HG03432 (cell line): ENCODE measurements at regions not wholly inside any gene's neighbourhood (a gene's known extent, or its start where the extent isn't known, plus 50 kb on each side); places are given as distances from the start of the nearest gene placed in this dataset.

ENCODE experiments used
- ATAC-seq: cut with Tn5 transposase; IDR thresholded peaks from one replicate; pipeline ENCODE4 v1.9.1; 2021; ENCODE audit warnings: mild to moderate bottlenecking, moderate library complexity; ENCODE audit not compliant: unreplicated experiment

GRCh38 chr6:40726853-40727252, 139.7 kb upstream of the LRFN2 start:
- ATAC-seq = no peak

- ATAC-seq = no peak
Observed at GRCh38 chr6:40725390-40725789, 138.2 kb upstream of the LRFN2 start.

- no peak for ATAC-seq
Observed at GRCh38 chr6:40724886-40725285, 137.7 kb upstream of the LRFN2 start.

- no peak for ATAC-seq
Observed at GRCh38 chr6:40723967-40724366, 136.8 kb upstream of the LRFN2 start.

- no peak for ATAC-seq
Observed at GRCh38 chr6:40722553-40723258, 135.5 kb upstream of the LRFN2 start.

- no peak for ATAC-seq
Observed at GRCh38 chr6:40722091-40722490, 134.9 kb upstream of the LRFN2 start.

- ATAC-seq = no peak
Observed at GRCh38 chr6:40721271-40721952, 134.2 kb upstream of the LRFN2 start.

- ATAC-seq = no peak
Observed at GRCh38 chr6:40720375-40720748, 133.2 kb upstream of the LRFN2 start.

- no peak for ATAC-seq
Observed at GRCh38 chr6:40719671-40720374, 132.7 kb upstream of the LRFN2 start.

- no peak for ATAC-seq
Observed at GRCh38 chr6:40718401-40718800, 131.2 kb upstream of the LRFN2 start.

GRCh38 chr6:40717411-40718057, 130.4 kb upstream of the LRFN2 start:
- no peak for ATAC-seq

- no peak for ATAC-seq
Observed at GRCh38 chr6:40715570-40716403, 128.6 kb upstream of the LRFN2 start.

- ATAC-seq = no peak
Observed at GRCh38 chr6:40714576-40715564, 127.7 kb upstream of the LRFN2 start.

GRCh38 chr6:40714143-40714542, 127.0 kb upstream of the LRFN2 start:
- no peak for ATAC-seq

- no peak for ATAC-seq
Observed at GRCh38 chr6:40713002-40713719, 126.0 kb upstream of the LRFN2 start.

- ATAC-seq = no peak
Observed at GRCh38 chr6:40710626-40711330, 123.6 kb upstream of the LRFN2 start.

- ATAC-seq = no peak
Observed at GRCh38 chr6:40708049-40708448, 120.9 kb upstream of the LRFN2 start.

GRCh38 chr6:40706178-40706577, 119.0 kb upstream of the LRFN2 start:
- ATAC-seq = no peak
